Panc1 (cell line): ENCODE measurements at regions not wholly inside any gene's neighbourhood (a gene's known extent, or its start where the extent isn't known, plus 50 kb on each side); places are given as distances from the start of the nearest gene placed in this dataset.

ENCODE experiments used
- ATAC-seq: fragments of 200-7000 bp; cut with Tn5 transposase; 2 replicates; pipeline ENCODE4 v1.9.1; 2020; ENCODE audit warnings: mild to moderate bottlenecking, moderate library complexity
- BruUV-seq: library from RNA; stranded (reverse); fragments of 400-500 nt; replicated peaks from 2 replicates; lab custom pipeline; 2021; lab: Mats Ljungman, UMichigan
- CTCF ChIA-PET: fragments of 300-600 bp; sonication (Branson Sonifier 250); formaldehyde crosslinking; loops from one replicate; lab custom pipeline; 2022; ENCODE audit warnings: antibody characterized with exemption; lab: Charles Lee
- POLR2A ChIA-PET: fragments of 300-600 bp; sonication (Branson Sonifier 250); formaldehyde crosslinking; loops from one replicate; lab custom pipeline; 2022; ENCODE audit warnings: antibody characterized with exemption; lab: Charles Lee
- DNase-seq: peaks from one replicate; pipeline ENCODE4 v3.0.0-alpha.2; 2010; ENCODE audit warnings: low read depth, low spot score
- H3K27ac ChIP-seq: 2 replicates; pipeline ENCODE4 v1.5.1; 2011; ENCODE audit warnings: mild to moderate bottlenecking, low read length, inconsistent platforms
- H3K27me3 ChIP-seq: fragments of 200-500 bp; sonication (Bioruptor generic); 2 replicates; pipeline ENCODE4 v1.6.0; 2014; ENCODE audit warnings: low read length, inconsistent platforms; ENCODE audit not compliant: control insufficient read depth, insufficient read depth
- H3K36me3 ChIP-seq: fragments of 200-500 bp; sonication (Bioruptor generic); 2 replicates; pipeline ENCODE4 v1.5.1; 2014; ENCODE audit warnings: inconsistent platforms, mild to moderate bottlenecking, low read length, moderate library complexity; ENCODE audit not compliant: control insufficient read depth, insufficient read depth
- H3K4me1 ChIP-seq: 2 replicates; pipeline ENCODE4 v1.5.1; 2011; ENCODE audit warnings: inconsistent platforms, mild to moderate bottlenecking, low read length, moderate library complexity; ENCODE audit not compliant: control insufficient read depth, insufficient read depth
- H3K4me3 ChIP-seq, 2 experiments: 2 replicates each; pipeline ENCODE4 v1.5.1; 2011 to 2012; ENCODE audit warnings: low read depth in 2 of 2, low read length in 2 of 2, mild to moderate bottlenecking in 2 of 2, inconsistent platforms in 1 of 2, moderate library complexity in 1 of 2
- H3K9me3 ChIP-seq: fragments of 200-500 bp; sonication (Bioruptor generic); 2 replicates; pipeline ENCODE4 v1.5.1; 2014; ENCODE audit warnings: low read depth, mild to moderate bottlenecking, inconsistent platforms, low read length, moderate library complexity; ENCODE audit not compliant: control insufficient read depth, insufficient read depth
- CTCF ChIP-seq: fragments of 450-650 bp; IDR thresholded peaks from 2 replicates; pipeline ENCODE4 v1.5.1; 2017; ENCODE audit warnings: mild to moderate bottlenecking
- POLR2AphosphoS5 ChIP-seq: IDR thresholded peaks from 2 replicates; pipeline ENCODE4 v1.6.1; 2012; ENCODE audit warnings: mild to moderate bottlenecking, low read depth, low read length, moderate library complexity
- REST ChIP-seq, 2 experiments: IDR thresholded peaks; 2 replicates each; pipeline ENCODE4 v1.6.1; 2011 to 2012; ENCODE audit warnings: low read depth in 2 of 2, control low read depth in 1 of 2, low read length in 1 of 2, mild to moderate bottlenecking in 1 of 2, moderate library complexity in 1 of 2; ENCODE audit not compliant: insufficient read depth in 1 of 2
- SIN3A ChIP-seq: IDR thresholded peaks from 2 replicates; pipeline ENCODE4 v1.6.1; 2012; ENCODE audit warnings: low read depth, mild to moderate bottlenecking, low read length, moderate library complexity, borderline replicate concordance; ENCODE audit not compliant: insufficient read depth
- TCF7L2 ChIP-seq: IDR thresholded peaks from 2 replicates; pipeline ENCODE4 v1.6.1; 2011; ENCODE audit warnings: mild to moderate bottlenecking, low read depth, low read length, inconsistent platforms
- in situ Hi-C: cut with HindIII; loops from 2 replicates; pipeline ENCODE4 v1.10.0; 2016; ENCODE audit warnings: low sequenced_read_pairs, low pct_unique_long_range_greater_than_20kb
- intact Hi-C: fragments of 100-400 bp; cut with micrococcal nuclease; formaldehyde crosslinking; loops from one replicate; pipeline ENCODE4 v1.10.0; 2022; ENCODE audit not compliant: unreplicated experiment

- ChIA-PET POLR2A (no interaction called here), CTCF (interaction anchor here (0.6 to 1.2 kb wide), 5 partner anchors 10 to 260 kb away, joined by 3 to 7 read pairs (median 3); no protein-coding TSS in a partner anchor)
- ATAC-seq, result peak; percentile 79
- Histone ChIP-seq H3K36me3 (no peaks in the 10 kb centered on the region), H3K27ac (peak overlapping the region; percentile 75), H3K4me3 (peak overlapping the region; percentile 15 to 23), H3K27me3 (no peaks in the 10 kb centered on the region), H3K4me1 (peaks cover 34% of the 10 kb centered on the region), H3K9me3 (no peaks in the 10 kb centered on the region)
- TF ChIP-seq POLR2AphosphoS5 (no peak), REST (IDR thresholded peaks at IDR 0.05; ENCODE audit: insufficient read depth in 1 of 2, low read depth in 2 of 2, low read length in 1 of 2) (0 out of 4 replicates have a peak, but pooled peaks of 1 of the 2 experiments have one; percentile 54), TCF7L2 (no peak), SIN3A (no peak), CTCF (peak; percentile 90)
- in situ Hi-C loops (no loop called here), intact Hi-C loops (loop anchor here (1.0 kb wide), 1 partner anchor 266 kb away; no protein-coding TSS in a partner anchor)
- no TSS peak for BruUV-seq
- DNase-seq, result no peak
These were observed 67.9 kb upstream of the BEGAIN start for GRCh38 chr14:100654814-100655740.

GRCh38 chr14:100655741-100656085, 68.5 kb upstream of the BEGAIN start:
- H3K9me3 ChIP-seq, result no peaks in the 10 kb centered on the region
- ATAC-seq, result no peak
- peak overlapping the region; percentile 75 for H3K27ac ChIP-seq
- intact Hi-C loops (no loop called here), in situ Hi-C loops (no loop called here)
- POLR2A ChIA-PET, result interaction anchor here (0.6 kb wide), 1 partner anchor 85 kb away, joined by 3 read pairs; no protein-coding TSS in a partner anchor
- CTCF ChIA-PET, result interaction anchor here (0.6 to 1.2 kb wide), 4 partner anchors 10 to 272 kb away, joined by 3 to 7 read pairs (median 5); no protein-coding TSS in a partner anchor
- no TSS peak for BruUV-seq
- H3K4me3 ChIP-seq, result no peak overlapping the region
- TF ChIP-seq POLR2AphosphoS5 (no peak), TCF7L2 (no peak), REST (IDR thresholded peaks at IDR 0.05; ENCODE audit: insufficient read depth in 1 of 2, low read depth in 2 of 2, low read length in 1 of 2) (no peak), CTCF (no peak), SIN3A (no peak)
- no peak for DNase-seq
- H3K4me1 ChIP-seq, result peaks cover 36% of the 10 kb centered on the region
- no peaks in the 10 kb centered on the region for H3K36me3 ChIP-seq
- no peaks in the 10 kb centered on the region for H3K27me3 ChIP-seq
